NCI-H69 (cell line): ENCODE measurements at regions not wholly inside any gene's neighbourhood (a gene's known extent, or its start where the extent isn't known, plus 50 kb on each side); places are given as distances from the start of the nearest gene placed in this dataset.

Experiments used
- DNase-seq: peaks from one replicate; lab custom pipeline; 2025; lab: John Stamatoyannopoulos, UW

DNA sequence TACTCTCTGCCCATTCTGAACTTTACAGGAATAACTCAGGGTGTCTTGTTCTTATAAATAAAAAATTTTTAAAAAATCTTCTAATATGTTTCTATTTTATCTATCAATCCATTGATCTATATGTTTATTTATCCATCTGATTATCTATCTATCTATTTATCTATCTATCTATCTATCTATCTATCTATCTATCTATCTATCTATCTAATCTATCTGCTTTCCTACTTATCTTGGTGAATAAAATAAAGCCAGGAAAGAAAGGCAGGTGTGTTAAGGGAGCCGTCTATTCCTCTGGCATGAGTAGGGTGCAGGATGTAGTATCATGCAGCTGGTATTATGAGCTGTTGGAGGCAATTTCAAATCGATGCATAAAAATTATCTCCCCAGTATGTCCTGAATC, 153.0 kb downstream of the FOXA2 start:
- DNase-seq: peak; percentile 50

DNA sequence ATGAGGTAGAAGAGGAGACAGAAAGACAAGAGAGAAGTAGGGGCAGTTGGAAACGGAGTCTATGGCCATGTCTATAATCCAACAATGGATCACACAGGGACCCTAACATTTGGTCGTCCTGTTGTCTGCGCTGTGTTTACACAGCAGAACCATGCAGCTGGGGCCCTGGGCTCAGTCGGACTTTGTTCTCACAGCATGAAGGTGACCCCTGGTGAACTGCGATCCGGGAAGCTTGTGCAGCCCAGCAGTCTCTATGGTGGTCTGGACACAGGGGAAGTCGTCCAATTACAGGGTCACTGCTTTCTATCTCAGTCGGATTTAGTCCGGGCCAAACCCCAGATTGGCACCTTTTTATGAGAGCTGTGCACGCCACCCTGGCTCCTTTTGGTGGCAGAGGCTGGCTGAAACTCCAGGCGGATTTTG, 153.6 kb downstream of the FOXA2 start:
- DNase-seq: peak; percentile 98

DNA sequence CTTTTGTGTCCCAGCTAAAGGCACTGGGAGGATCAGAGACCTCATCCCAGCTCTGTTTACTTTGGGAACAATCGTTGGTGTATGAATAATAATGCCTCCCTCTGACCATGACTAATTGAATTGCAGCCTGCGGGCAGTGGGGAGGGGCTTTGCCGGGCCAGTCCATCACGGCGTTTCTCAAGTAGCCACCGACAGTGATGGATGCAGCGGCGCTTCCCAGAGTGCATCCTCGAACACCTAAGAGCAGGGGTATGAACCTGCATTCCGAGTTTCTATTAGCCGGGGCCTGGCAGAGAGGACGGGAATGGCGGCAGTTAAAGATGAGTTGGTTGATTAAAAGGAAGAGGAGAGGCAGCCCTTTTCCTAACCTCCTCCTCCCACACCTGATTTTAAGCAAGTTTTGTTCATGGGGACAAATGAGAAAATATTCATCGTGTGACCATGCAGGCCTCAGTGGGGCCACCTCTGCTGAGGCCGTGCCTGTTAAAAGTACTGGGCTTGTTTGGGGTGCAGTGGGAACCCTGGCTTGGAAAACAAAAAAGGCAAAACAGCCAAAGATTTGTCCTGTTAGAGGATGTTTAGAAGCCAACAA, 154.1 kb downstream of the FOXA2 start:
- peak; percentile 99 for DNase-seq

DNA sequence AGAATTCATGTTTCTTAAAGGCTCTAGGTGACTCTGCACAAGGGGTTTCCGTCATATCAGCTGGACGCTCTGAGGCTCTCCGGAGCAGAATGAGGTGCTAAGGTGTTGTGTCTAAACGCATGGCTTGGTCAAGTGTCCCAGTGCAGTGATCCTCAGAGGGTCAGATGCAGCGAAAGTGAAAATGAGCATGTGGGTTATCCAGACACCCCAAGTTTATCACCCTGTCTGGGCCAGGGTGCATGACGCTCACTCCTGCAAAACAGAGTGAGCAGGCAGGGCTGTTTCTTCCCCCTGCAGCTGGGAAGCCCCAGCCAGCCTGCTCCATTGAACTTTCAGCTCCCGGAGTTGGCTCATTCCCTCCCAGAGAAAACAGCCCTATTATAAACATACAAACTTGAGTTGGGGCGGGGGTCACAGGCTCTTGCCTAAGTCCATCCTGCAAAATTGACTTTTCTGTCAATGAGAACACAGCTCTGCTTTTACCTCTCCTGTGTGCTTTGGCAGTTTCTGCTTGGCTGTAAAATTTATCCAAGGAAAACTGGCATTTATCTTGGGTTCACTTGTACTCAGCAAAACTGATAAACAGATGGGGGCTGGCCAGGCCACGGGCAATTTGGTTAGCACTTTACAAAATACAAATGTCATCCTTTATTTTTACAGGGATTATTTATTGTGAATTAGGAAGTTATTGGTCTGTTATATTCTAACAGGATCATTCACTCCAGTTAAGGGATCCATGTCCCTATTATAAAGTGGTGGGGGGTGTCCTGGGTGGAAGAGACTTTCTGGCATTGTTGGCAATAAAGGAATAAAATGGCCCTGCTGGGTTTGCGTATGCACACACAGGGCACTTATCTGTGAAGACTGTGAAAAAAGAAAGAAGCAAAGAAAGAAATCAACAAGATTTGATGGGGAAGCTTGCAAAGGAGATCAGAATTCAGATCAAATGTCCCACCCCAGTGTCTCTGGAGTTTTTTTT, 154.9 kb downstream of the FOXA2 start:
- peak; percentile 85 for DNase-seq

DNA sequence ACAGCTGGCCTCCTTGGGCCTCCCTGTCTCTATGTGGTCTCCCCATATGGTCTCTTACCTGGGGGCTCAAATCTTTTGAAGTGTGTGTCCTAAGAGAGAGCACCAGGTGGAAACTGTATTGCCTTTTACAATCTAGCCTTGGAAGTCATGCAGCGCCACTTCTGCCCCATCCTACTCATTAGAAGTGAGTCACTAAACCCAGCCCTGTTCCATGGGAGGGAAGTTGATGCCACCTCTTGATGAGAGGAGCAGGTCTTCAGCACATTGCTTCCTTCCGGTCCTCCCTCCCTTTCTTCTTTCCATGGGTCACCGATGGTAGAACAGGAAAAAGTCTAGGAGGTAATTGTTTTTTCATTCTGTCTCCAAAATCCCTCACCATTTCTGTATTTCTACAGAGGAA, 156.3 kb downstream of the FOXA2 start:
- peak; percentile 83 for DNase-seq

DNA sequence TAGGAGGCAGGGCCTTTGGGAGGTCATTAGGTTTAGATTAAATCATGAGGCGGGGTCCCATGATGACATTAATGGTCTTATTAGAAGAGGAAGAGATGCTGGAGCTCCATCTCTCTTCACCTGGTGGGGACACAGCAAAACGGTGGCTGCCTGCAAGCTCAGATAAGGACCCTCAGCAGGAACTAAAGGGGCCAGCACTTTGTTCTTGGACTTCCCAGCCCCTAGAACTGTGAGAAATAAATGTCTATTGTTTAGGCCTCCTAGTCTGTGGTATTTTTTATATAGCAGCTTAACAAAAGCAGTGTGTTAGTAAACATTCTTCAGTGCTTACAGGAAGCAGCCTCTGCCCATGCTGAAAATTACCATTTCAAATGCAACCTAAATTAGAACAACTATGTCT, 157.6 kb downstream of the FOXA2 start:
- DNase-seq: no peak

DNA sequence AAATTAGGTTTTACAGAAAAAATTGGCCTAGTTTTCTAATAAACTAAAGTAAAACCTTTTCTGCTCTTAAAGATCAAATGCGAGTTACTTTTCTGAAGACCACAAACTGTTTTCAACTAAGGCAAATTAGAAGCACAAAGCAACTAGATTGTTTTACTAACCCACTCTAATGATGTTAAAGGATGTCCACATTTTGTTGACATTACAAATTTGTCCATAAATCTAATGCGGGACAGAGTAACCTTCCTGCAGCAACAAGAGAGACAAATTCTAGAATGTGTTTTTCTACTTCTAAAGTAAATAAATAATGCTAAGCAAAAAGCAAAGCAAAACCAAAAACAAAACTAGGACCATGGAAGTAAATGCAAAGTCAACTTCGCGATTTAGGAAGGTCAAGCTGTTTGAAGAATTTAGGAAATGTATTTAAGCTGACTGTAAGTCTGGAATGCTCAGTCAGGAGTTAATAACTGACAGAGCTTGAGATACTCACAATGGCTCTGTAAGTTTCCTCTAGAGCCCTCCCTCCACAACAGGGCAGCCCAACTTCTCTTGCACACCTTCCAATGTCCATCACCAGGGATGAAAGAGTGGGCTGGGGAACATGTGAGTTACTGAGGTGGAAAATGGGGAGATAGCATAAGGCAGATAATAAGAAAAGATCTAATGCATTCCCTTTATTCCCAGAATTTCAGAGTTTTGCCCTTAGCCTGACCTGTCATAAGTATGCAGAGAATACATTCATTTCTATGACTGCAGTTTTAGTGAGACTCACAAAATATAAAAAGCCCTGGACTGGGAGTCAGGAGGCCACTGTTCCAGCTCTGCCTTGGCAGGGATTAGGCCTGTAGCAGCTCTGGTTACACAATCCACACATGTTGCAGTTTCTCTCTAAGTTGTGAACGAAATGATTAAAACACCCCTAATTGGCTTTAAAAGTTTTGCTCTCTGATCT, 158.8 kb downstream of the FOXA2 start:
- DNase-seq: no peak

DNA sequence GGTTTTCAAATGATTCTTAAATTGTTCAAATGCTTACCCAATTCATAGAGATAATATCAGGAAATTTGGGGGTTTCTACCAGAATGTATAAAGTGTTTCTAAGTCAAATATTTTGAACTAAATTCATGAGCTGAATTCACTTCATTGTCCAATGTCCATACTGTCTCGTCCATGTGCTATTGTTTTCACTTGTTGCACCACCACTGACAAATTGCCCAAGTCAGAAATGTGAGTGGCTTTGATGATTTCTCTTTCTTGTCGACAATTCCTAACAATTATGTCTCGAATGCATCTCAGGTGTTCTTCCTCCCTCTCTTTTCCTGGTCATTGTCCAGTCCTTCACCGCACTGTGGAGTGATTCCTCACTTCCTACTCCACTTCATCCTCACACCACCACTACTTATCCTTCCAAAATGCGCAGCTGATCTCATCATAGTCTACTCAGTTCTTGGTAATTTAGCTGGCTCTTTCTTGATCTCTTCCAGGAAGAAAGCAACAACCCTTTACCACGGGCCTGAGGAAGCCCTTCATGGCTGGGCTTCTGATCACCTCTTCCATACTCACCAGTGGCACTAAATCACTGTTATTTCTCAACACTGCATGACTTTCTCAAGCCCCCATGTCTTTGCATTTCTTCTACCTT, 161.1 kb downstream of the FOXA2 start:
- no peak for DNase-seq

DNA sequence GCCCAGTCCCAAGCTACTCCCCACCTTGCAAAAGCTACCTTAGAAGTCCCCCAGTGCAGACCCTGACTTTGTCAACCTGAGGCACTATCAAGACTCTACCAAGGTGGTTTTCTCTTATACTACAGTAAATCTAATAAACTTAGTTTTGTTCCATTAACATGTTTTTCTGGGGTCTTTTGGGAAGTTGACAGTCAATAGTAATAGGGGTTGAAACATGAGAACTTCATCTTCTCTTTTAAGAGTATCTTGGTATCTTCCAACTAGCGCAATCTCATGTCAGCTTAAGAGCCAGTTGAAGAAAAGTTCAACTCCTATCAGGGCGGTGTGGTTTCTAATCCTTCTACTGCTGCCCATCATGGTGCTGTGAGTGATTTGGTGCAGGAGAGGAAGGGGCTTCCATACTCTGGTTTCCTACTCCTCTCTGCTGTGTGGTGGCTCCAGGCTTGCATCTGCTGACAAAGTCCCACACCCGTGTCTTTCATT, 164.2 kb downstream of the FOXA2 start:
- DNase-seq: no peak

DNA sequence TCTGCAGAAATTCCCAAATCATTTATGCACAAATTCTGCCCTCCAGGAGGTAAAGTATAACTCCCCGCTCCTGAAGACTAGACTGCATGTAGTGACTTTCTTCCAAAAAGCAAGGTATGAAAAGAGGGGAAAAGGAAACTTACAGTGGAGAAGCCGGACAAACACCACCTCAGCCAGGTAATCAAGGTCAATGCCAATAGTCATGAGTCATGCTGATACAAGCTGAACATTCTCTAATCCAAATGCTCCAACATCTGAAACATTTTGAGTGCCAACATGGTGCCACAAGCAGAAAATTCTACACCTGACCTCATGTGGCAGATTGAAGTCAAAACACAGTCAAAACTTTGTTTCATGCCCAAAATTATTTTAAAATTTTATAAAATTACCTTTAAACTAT, 165.6 kb downstream of the FOXA2 start:
- no peak for DNase-seq

DNA sequence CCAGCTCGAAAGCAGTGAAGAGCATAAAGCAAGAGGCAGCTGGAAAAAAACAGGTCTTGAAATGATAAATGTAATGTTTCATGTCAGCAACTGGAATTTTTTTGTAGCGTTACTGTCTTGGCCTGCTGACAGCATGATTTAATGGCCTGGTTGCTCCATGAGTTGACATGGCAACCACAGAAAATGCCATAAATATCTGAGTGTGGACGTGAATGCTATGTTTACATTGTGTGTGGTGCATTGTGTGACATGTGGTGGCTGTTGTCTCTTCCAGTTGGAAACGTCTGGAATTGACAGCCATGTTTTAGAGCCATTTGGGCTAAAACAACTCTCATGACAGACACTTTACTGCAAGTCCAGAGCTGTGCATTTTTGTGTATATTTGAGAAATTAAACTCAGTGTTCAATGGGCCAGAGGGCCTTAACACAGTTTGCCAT, 170.0 kb downstream of the FOXA2 start:
- DNase-seq: peak; percentile 66

DNA sequence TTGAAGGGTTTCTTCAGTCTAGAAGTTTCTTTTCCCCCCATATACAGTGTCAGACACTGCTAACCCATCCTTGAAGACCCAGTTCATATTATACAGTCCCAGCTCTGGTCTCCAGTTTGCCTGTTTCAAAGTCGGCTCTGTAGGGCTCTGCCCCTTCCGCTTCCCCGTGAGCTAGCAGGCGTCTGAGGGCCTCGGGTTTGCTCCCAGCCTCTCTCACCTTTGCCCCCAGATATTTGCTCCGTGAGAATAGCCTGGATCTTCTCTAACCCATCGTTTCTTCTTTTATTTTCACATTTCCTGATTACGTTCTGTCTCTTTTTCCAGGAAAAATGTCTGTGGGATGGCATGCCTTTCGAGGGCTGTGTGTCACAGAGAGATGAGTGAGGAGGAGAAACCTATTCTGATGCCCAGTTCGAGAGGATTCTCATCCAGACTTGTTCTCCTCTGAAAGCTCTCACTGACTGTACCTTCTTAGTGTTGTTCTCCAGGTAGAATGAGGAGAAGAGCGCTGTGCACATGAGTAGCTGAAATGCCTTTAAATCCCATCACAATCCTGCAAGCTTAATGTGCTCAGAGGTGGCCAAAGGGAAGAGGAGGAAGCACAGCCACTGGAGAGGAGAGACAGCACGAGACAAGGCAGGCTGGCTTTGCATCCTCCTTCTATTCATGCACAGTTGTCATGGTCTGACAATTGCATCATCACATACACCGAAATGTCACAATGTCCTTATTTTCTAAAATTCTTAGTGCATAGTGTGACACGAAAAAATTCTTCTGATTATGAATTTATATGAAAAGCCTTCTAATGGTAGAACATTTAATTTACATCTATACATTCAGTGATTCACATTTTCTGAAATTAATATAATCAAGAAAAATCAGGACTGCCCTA, 171.1 kb downstream of the FOXA2 start:
- no peak for DNase-seq

DNA sequence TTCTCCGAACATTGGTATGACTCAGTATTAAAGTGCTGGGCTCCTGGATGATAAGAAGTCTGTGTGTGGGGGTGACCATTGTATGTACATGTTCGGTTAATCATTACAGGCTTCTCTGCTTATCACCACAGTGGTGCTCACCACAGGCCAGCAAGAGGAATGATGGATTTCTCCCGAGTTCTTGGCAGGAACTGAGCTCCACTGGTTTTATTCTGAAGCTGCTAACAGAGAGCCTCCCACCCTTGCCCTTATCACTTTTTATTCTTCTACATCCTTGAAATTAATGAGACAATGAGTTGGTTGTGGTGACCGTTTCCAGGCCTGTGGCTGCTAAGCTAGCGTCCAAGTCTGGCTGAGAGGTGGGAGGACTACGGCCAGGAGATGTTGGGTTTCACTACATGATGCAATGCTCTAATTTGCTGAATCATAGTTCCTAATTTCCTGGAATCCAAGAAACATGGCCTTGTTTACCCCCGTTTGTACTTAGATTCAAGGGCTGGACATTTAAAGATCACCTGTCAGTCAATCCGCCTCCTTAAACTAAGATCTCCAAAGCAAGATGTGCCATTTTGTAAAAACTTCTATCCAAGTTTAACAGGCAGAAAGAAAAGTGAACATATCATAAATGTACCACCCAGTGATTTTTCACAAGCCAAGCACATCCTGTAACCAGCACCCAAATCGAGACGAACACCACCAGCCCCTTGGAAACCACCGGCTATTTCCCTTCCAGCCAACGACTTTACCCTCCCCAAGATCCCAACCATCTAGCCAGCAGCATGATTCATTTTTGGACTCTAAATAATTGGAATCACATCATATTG, 172.5 kb downstream of the FOXA2 start:
- DNase-seq: no peak

DNA sequence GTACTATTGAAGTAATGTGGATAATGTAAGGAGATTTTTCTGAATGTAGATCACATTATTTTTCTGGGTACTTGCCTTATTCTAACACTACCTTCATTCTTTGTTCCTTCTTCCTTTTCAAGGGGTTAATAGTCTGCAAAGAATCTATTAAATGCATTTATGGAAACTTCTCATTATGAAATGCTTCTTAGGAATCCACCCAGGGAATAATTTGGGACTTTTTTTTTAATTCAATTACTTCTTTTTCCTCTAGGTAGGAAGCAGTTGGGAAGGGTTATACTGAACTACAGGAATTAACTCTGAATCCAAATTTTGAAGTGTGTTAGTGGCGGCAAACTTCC, 173.1 kb downstream of the FOXA2 start:
- no peak for DNase-seq

DNA sequence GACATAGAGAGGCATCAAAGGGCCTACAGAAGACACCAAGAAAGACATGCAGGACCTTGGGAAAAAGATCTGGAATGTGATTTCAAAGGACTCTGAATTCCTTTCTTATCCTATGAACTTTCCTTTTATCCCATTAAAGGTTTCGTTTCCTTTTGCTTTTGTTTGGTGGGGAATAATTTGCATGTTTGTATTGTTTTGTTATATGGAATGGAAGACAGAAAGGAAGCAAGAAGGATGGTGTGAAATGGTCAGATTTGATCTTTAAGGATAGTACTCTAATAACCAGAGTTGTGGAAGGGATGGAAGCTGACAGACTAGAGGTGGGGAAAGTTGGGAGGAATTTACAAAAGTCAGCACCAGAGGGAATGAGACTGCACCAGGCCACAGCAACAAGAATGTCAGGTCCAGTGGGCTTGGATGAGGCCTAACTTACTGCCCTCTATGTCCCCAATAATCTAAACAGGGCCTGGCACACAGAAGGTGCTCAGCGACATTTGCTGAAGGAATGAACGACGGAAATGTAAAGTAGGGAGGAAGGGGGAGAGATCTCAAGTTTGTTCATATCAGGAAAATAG, 173.7 kb downstream of the FOXA2 start:
- DNase-seq: no peak

DNA sequence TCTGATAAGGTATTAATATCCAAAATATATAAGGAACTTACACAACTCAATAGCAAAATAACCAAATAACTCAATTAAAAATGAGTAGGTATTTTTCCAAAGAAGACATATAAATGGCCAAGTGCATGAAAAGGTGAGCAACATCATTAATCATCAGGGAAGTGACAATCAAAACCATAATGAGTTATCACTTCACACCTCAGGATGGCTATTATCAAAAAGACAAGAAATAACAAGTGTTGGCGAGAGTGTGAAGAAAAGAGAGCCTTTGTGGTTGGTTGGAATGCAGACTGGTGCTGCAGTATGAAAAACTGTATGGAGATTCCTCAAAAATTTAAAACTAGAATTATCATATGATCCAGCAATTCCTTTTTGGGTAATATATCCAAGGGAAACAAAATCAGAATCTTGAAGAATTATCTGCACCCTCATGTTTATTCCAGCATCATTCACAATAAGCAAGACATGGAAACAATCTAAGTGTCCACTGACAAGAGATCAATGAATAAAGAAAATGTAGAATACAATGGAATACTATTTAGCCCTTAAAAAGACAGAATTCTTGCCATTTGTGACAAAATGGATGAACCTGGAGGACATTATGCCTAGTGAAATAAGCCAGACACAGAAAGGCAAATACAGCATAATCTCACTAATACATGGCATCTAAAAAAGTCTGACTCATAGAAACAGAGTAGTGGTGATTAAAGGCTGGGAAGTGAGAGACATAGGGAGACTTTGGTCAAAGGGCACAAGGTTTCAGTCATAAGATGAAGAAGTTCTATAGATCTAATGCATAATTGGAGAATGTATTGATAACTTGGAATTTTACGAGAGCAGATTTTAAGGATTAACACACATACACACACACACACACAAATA, 175.6 kb downstream of the FOXA2 start:
- DNase-seq: no peak

DNA sequence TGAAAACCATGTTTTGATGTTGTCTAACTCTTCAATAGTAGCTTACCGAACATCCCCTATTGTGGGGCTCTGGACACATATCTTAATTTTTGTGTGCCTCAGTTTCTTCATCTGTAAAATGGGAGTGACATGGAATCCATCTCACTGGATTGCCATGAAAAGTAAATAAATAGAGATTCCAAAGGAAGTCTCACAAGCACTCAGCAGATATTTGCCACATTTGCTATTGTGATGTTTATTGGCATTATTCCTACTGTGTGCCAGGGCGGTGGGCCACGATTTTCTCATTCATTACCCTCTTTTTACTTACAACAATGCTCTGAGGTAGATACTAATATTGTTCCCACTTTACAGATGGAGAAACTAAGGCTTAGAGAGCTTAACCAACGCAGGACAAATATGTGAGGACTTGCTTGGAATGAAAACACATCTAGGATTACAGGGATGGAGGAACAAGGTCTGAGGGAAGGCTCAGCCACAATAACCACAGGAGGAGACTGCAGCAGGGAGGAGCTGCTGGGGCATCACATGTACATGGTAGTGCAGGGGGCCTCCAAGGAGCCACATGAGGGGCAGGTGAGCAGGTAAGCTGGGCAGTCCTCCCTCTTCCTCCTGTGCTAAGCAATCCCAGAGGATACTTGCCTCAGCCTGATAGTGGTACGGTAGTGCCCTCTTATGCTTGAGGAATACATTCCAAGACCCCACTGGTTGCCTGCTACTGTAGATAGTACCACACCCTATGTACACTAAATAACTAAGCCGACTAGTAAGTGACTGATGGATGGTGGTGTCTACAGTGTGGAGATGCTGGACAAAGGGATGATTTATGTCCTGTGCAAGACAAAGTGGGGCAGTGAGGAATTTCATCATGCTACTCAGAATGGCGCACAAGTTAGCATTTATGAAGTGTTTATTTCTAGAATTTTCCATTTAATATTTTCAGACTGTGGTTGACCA, 176.9 kb downstream of the FOXA2 start:
- peak; percentile 28 for DNase-seq
